ENCODE measurements at regions not wholly inside any gene's neighbourhood (a gene's known extent, or its start where the extent isn't known, plus 50 kb on each side); places are given as distances from the start of the nearest gene placed in this dataset.

DNA sequence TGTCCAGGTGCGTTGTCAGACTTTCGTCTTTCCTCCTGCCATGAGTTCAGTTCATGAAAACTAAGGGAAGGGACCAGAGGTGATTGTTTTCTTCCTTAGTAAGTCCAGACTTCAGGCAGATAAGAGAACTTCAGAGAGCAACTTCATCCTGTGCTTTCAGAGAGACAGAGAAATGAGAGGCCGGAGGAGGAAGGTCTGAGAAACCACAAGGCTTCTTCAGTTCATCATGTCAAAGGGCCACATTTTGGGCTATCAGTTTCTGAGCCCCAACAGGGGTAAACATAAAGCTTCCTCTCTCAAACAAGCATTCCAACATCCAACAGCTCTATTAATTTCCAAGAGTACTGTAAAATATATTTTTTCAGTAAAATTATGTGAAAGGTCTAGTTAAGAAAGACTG, 668.4 kb upstream of the NRP1 start:
- Mint-ChIP-seq H3K4me3 (no peak overlapping the region), H3K9me3 (no peaks in the 10 kb centered on the region), H3K4me1 (peaks cover 27% of the 10 kb centered on the region), H3K27ac (no peak overlapping the region), H3K36me3 (no peaks in the 10 kb centered on the region), H3K27me3 (ENCODE audit: low read depth) (no peaks in the 10 kb centered on the region)
- DNase-seq (ENCODE audit: low spot score in 2 of 2, unreplicated experiment in 2 of 2), result no peak
- TF ChIP-seq CTCF (IDR thresholded peaks at IDR 0.05; ENCODE audit: unreplicated experiment), result no peak

GRCh38 chr10:34001831-34002230, 667.4 kb upstream of the NRP1 start:
- H3K4me3 Mint-ChIP-seq, result no peak overlapping the region
- H3K4me1 Mint-ChIP-seq, result peaks cover 23% of the 10 kb centered on the region
- H3K9me3 Mint-ChIP-seq, result peaks cover 2% of the 10 kb centered on the region
- no peak for DNase-seq (ENCODE audit: low spot score in 2 of 2, unreplicated experiment in 2 of 2)
- no peaks in the 10 kb centered on the region for H3K36me3 Mint-ChIP-seq
- H3K27ac Mint-ChIP-seq, result no peak overlapping the region
- no peaks in the 10 kb centered on the region for H3K27me3 Mint-ChIP-seq (ENCODE audit: low read depth)
- no peak for TF ChIP-seq CTCF (IDR thresholded peaks at IDR 0.05; ENCODE audit: unreplicated experiment)

- no peak for TF ChIP-seq CTCF (IDR thresholded peaks at IDR 0.05; ENCODE audit: unreplicated experiment)
- peak overlapping the region; percentile 18 for H3K27ac Mint-ChIP-seq
- H3K4me1 Mint-ChIP-seq, result peaks cover 19% of the 10 kb centered on the region
- H3K36me3 Mint-ChIP-seq, result no peaks in the 10 kb centered on the region
- H3K9me3 Mint-ChIP-seq, result peaks cover 6% of the 10 kb centered on the region
- H3K27me3 Mint-ChIP-seq (ENCODE audit: low read depth), result no peaks in the 10 kb centered on the region
- H3K4me3 Mint-ChIP-seq, result no peak overlapping the region
- no peak for DNase-seq (ENCODE audit: low spot score in 2 of 2, unreplicated experiment in 2 of 2)
Observed at GRCh38 chr10:34001087-34001580, 666.7 kb upstream of the NRP1 start.

DNA sequence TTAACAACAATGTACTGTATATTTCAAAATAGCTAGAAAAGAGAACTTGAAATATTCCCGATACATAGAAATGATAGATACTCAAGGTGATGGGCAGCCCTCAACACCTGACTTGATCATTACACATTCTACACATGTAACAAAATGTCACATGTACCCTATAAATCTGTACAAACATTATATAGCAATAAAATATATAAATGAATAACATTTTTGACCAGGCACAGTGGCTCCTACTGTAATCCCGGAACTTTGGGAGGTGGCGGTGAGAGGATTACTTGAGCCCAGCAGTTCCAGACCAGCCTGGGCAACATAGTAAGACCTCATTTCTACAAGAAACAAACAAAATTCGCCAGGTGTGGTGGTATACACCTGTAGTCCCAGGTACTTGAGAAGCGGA, 659.5 kb upstream of the NRP1 start:
- Mint-ChIP-seq H3K36me3 (no peaks in the 10 kb centered on the region), H3K27me3 (ENCODE audit: low read depth) (no peaks in the 10 kb centered on the region), H3K9me3 (peaks cover 18% of the 10 kb centered on the region), H3K27ac (no peak overlapping the region), H3K4me3 (no peak overlapping the region), H3K4me1 (peaks cover 9% of the 10 kb centered on the region)
- no peak for TF ChIP-seq CTCF (IDR thresholded peaks at IDR 0.05; ENCODE audit: unreplicated experiment)
- no peak for DNase-seq (ENCODE audit: low spot score in 2 of 2, unreplicated experiment in 2 of 2)

DNA sequence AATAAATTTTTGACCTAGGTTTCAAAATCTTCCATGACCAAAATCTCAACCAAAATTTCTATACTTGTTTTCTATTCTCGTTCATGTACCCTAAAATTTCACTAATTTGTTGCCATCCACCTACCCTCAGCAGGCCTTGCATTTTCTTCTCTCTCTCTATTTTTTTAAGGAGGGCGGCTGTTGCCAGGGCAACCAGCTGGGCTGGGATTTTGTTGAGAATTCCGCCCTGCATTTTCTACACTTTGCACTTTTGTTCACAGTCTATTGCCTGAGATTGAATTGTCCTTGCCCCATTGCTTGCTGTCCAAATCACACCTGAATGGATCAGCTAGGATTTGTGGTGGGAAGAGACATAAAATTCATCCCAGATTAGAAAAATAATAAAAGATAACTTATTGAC, 657.5 kb upstream of the NRP1 start:
- no peak for TF ChIP-seq CTCF (IDR thresholded peaks at IDR 0.05; ENCODE audit: unreplicated experiment)
- no peak overlapping the region for H3K4me3 Mint-ChIP-seq

GRCh38 chr10:33986515-33986914, 652.0 kb upstream of the NRP1 start:
- Mint-ChIP-seq H3K9me3 (peaks cover 12% of the 10 kb centered on the region), H3K4me3 (no peak overlapping the region), H3K36me3 (no peaks in the 10 kb centered on the region), H3K27ac (no peak overlapping the region), H3K27me3 (ENCODE audit: low read depth) (no peaks in the 10 kb centered on the region), H3K4me1 (peaks cover 4% of the 10 kb centered on the region)
- DNase-seq (ENCODE audit: low spot score in 2 of 2, unreplicated experiment in 2 of 2), result no peak
- TF ChIP-seq CTCF (IDR thresholded peaks at IDR 0.05; ENCODE audit: unreplicated experiment), result no peak

More for the DNA sequence above, 657.5 kb upstream of the NRP1 start:
- peaks cover 9% of the 10 kb centered on the region for H3K4me1 Mint-ChIP-seq
- H3K9me3 Mint-ChIP-seq, result peaks cover 16% of the 10 kb centered on the region
- no peak overlapping the region for H3K27ac Mint-ChIP-seq
- no peak for DNase-seq (ENCODE audit: low spot score in 2 of 2, unreplicated experiment in 2 of 2)
- no peaks in the 10 kb centered on the region for H3K27me3 Mint-ChIP-seq (ENCODE audit: low read depth)
- H3K36me3 Mint-ChIP-seq, result no peaks in the 10 kb centered on the region

All from mesothelial cell of epicardium (in vitro differentiated cells).